Lower leg skin (tissue), 4 donors: ENCODE measurements at regions not wholly inside any gene's neighbourhood (a gene's known extent, or its start where the extent isn't known, plus 50 kb on each side); places are given as distances from the start of the nearest gene placed in this dataset.

Source experiments
- DNase-seq, 2 donors: peaks; one replicate each; pipeline ENCODE4 v3.0.0-alpha.2; 2019; ENCODE audit warnings: low spot score in 2 of 2
- H3K4me3 ChIP-seq: fragments of 200-600 bp; sonication (generic); 2 replicates; pipeline ENCODE4 v1.5.1; 2017; ENCODE audit warnings: mild to moderate bottlenecking, low read depth; ENCODE audit not compliant: poor library complexity, severe bottlenecking
- CTCF ChIP-seq, 3 donors: fragments of 450-650 bp; IDR thresholded peaks; one replicate each; pipeline ENCODE4 v1.5.1; 2016; ENCODE audit warnings: antibody characterized with exemption in 3 of 3, mild to moderate bottlenecking in 3 of 3, moderate library complexity in 2 of 3
- POLR2A ChIP-seq, 2 donors: fragments of 450-650 bp; IDR thresholded peaks; one replicate each; pipeline ENCODE4 v1.6.1; 2016 to 2017; ENCODE audit warnings: antibody characterized with exemption in 2 of 2, mild to moderate bottlenecking in 1 of 2, moderate library complexity in 1 of 2
- WGBS, 2 donors: methylation state at CpG; one replicate each; pipeline ENCODE4 v1.1.5; 2018; 5-methylcytosine and 5-hydroxymethylcytosine counted together
- intact Hi-C: fragments of 100-400 bp; cut with DNase I; formaldehyde crosslinking; loops from one replicate; pipeline ENCODE4 v1.15.0; 2023; ENCODE audit warnings: low total_unique reads

GRCh38 chr20:39939241-39939865 lies 749.7 kb downstream of the MAFB start:
- TF ChIP-seq POLR2A (IDR thresholded peaks at IDR 0.05) (no peak), CTCF (IDR thresholded peaks at IDR 0.05) (no peak)
- WGBS, 2 donors, result 78 to 90% methylated on average over 2 of the region's 2 CpGs
- H3K4me3 ChIP-seq, result no peak overlapping the region
- intact Hi-C loops, result no loop called here
- no peak for DNase-seq

DNA sequence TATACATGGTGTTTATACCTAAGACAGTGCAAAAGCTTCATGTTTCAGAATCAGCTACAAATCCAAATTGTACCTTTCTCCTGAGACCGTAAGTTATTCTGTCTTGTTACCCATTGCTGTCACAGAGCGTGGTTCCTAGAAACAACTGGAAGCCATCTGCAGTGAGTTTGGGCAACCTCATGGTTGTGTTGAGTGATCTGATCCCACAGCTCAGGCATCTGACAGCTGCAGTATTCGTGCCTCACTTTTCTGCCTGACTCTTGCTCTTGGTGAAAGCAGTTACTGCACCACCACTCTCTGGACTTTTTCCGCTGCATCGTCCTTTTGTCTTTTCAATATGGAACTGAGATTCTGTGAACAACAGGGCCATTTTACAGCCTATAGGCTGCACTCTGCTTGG lies 752.6 kb downstream of the MAFB start:
- DNase-seq, result no peak
- intact Hi-C loops, result no loop called here
- H3K4me3 ChIP-seq, result no peak overlapping the region
- WGBS, 2 donors, result 73 to 83% methylated on average over 5 of the region's 5 CpGs
- TF ChIP-seq POLR2A (IDR thresholded peaks at IDR 0.05) (no peak), CTCF (IDR thresholded peaks at IDR 0.05) (no peak)

GRCh38 chr20:39935901-39936300 lies 753.1 kb downstream of the MAFB start:
- WGBS, 2 donors, result 46 to 58% methylated on average over 4 of the region's 4 CpGs

GRCh38 chr20:39916236-39916765 lies 772.7 kb downstream of the MAFB start:
- DNase-seq, result no peak
- TF ChIP-seq CTCF (IDR thresholded peaks at IDR 0.05), result no peak
- TF ChIP-seq POLR2A (IDR thresholded peaks at IDR 0.05), result no peak
- no peak overlapping the region for H3K4me3 ChIP-seq
- 74 to 94% methylated on average over 2 of the region's 2 CpGs for WGBS, 2 donors
- intact Hi-C loops, result no loop called here

More at GRCh38 chr20:39935901-39936300, 753.1 kb downstream of the MAFB start:
- H3K4me3 ChIP-seq, result no peak overlapping the region
- peak in 1 of 2 donors; percentile 32 for DNase-seq
- intact Hi-C loops, result no loop called here
- no peak for TF ChIP-seq POLR2A (IDR thresholded peaks at IDR 0.05)
- no peak for TF ChIP-seq CTCF (IDR thresholded peaks at IDR 0.05)

DNA sequence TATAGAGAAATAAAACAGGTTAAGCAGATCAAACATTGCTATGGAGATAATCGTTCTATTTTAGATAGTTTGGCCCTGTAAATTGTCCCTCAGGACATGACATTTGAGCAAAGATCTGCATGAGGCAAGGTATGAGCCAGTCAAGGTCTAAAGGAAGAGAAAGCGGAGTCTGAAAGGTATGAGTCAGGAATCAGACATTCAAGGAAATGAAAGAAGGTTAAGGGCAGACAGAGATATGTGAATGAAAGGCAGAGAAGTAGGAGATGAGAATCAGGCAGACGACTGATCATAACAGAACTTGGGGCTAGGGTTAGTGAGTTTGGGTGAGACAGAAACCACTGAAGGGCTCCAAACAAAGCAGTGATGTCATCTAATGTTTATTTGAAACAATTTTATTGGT lies 775.8 kb downstream of the MAFB start:
- no peak for DNase-seq
- TF ChIP-seq POLR2A (IDR thresholded peaks at IDR 0.05), result no peak
- TF ChIP-seq CTCF (IDR thresholded peaks at IDR 0.05), result no peak
- no peak overlapping the region for H3K4me3 ChIP-seq
- intact Hi-C loops, result no loop called here
- 51 to 55% methylated on average over 2 to 3 of the region's 3 CpGs for WGBS, 2 donors

DNA sequence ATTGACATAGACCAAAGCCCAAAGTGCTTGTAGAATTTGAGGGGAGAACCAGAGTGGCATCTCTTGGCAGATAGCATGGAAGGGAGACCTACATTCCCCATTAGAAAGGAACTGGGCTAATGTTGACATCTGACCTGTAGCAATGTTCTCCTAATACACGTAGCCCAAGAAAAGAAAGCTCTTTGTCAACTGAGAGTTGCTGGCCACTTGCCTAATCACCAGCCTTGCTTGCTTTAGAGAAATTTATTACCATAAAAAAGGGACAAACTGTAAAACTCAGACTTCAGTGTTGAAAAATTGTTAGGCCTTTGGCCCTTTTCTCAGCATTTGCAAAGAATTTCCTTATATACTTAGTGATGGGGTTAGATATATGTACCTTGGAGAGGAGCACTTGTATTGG lies 777.5 kb downstream of the MAFB start:
- 69 to 75% methylated on average over 1 of the region's 1 CpG for WGBS, 2 donors
- no peak for DNase-seq
- TF ChIP-seq POLR2A (IDR thresholded peaks at IDR 0.05) (no peak), CTCF (IDR thresholded peaks at IDR 0.05) (no peak)
- intact Hi-C loops, result no loop called here
- no peak overlapping the region for H3K4me3 ChIP-seq
